ENCODE measurements at regions not wholly inside any gene's neighbourhood (a gene's known extent, or its start where the extent isn't known, plus 50 kb on each side); places are given as distances from the start of the nearest gene placed in this dataset.

DNA sequence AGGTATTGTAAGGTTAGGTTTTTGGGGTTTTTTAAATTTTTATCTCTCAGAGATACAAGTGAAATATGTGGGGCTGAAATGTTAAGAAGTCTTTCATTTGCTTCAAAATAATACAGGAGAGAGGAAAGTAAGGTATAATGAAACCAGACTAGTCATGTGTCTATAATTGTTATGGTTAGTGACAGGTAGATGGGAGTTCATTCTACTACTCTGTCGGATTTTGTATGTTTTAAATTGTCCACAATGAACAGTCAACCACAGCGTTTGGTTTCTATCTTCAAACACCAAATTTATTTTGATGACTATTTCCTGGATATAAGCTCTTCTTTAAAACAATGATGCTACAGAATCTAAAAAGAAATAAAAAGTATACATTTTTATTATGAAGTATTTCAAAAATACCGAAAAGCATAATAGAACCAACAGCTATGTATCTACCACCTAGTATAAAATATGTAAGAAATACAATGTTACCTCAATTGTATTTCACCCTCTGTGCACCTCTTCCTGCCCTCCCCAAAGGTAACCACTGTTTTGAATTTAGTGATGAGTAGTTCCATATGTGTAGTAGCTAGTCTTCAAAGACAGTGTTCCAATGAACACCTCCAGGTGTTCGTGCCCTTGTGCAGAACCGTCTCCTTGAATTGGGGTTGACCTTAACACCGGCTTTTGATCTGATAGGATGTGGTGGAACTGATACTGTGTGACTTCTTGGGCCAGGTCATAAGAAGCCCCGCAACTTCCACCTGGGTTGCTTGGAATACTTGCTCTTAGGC is 74.8 kb upstream of the CDK1 start:
- Histone ChIP-seq H4K20me1 (replicated peaks; ENCODE audit: control insufficient read depth, insufficient read depth, low read length) (no peaks in the 10 kb centered on the region), H3K36me3 (ENCODE audit: control insufficient read depth, insufficient read depth, low read length) (no peaks in the 10 kb centered on the region), H3K27me3 (ENCODE audit: control insufficient read depth in 2 of 2, insufficient read depth in 2 of 2, low read length in 2 of 2) (no peaks in the 10 kb centered on the region), H3K4me3 (no peak overlapping the region), H3K4me1 (replicated peaks in 1 of 2; ENCODE audit: control insufficient read depth in 2 of 2, insufficient read depth in 2 of 2, low read length in 2 of 2) (no peaks in the 10 kb centered on the region), H2AFZ (ENCODE audit: low read depth, low read length) (no peak overlapping the region), H3K27ac (ENCODE audit: extremely low read depth, low read depth, low read length) (no peak overlapping the region), H3K9ac (ENCODE audit: insufficient read depth in 1 of 2, low read depth in 2 of 2, low read length in 2 of 2) (no peak overlapping the region), H3K9me3 (replicated peaks; ENCODE audit: control insufficient read depth, insufficient read depth, low read depth, low read length) (no peaks in the 10 kb centered on the region), H3K9me1 (ENCODE audit: control insufficient read depth, insufficient read depth, low read length) (no peaks in the 10 kb centered on the region), H3K4me2 (ENCODE audit: insufficient read depth, low read length) (no peak overlapping the region), H3K79me2 (ENCODE audit: control insufficient read depth, insufficient read depth, low read length) (no peaks in the 10 kb centered on the region)
- ATAC-seq: no peak
- no TSS peak for BruUV-seq (replicated peaks)
- TF ChIP-seq BRF1 (IDR thresholded peaks at IDR 0.05; ENCODE audit: borderline replicate concordance, extremely low read depth, insufficient read length) (no peak), ZNF165 (CRISPR knock-in tag; IDR thresholded peaks at IDR 0.05; ENCODE audit: borderline replicate concordance) (no peak), LARP7 (IDR thresholded peaks at IDR 0.05) (no peak), ZFP30 (CRISPR knock-in tag; IDR thresholded peaks at IDR 0.05; ENCODE audit: borderline replicate concordance) (no peak), ZNF197 (CRISPR knock-in tag; IDR thresholded peaks at IDR 0.05; ENCODE audit: low read depth) (no peak), U2AF2 (optimal IDR thresholded peaks at IDR 0.05; ENCODE audit: low read depth, low read length) (no peak), ZBTB8A (IDR thresholded peaks at IDR 0.05; ENCODE audit: partially characterized antibody) (no peak), ZZZ3 (IDR thresholded peaks at IDR 0.05) (no peak), NCOA4 (IDR thresholded peaks at IDR 0.05; ENCODE audit: partially characterized antibody) (no peak)
- TF ChIP-seq, protein P1, sequence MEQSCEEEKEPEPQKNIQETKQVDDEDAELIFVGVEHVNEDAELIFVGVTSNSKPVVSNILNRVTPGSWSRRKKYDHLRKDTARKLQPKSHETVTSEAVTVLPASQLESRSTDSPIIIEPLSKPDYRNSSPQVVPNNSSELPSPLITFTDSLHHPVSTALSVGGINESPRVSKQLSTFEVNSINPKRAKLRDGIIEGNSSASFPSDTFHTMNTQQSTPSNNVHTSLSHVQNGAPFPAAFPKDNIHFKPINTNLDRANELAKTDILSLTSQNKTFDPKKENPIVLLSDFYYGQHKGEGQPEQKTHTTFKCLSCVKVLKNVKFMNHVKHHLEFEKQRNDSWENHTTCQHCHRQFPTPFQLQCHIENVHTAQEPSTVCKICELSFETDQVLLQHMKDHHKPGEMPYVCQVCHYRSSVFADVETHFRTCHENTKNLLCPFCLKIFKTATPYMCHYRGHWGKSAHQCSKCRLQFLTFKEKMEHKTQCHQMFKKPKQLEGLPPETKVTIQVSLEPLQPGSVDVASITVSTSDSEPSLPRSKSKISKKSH (CRISPR knock-in tag; IDR thresholded peaks at IDR 0.05): no peak
- TF ChIP-seq, protein P2, sequence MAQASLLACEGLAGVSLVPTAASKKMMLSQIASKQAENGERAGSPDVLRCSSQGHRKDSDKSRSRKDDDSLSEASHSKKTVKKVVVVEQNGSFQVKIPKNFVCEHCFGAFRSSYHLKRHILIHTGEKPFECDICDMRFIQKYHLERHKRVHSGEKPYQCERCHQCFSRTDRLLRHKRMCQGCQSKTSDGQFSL (CRISPR knock-in tag; IDR thresholded peaks at IDR 0.05): no peak
- TF ChIP-seq, protein P2 (tag; IDR thresholded peaks at IDR 0.05): no peak
- TF ChIP-seq, protein P3, sequence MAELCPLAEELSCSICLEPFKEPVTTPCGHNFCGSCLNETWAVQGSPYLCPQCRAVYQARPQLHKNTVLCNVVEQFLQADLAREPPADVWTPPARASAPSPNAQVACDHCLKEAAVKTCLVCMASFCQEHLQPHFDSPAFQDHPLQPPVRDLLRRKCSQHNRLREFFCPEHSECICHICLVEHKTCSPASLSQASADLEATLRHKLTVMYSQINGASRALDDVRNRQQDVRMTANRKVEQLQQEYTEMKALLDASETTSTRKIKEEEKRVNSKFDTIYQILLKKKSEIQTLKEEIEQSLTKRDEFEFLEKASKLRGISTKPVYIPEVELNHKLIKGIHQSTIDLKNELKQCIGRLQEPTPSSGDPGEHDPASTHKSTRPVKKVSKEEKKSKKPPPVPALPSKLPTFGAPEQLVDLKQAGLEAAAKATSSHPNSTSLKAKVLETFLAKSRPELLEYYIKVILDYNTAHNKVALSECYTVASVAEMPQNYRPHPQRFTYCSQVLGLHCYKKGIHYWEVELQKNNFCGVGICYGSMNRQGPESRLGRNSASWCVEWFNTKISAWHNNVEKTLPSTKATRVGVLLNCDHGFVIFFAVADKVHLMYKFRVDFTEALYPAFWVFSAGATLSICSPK (IDR thresholded peaks at IDR 0.05; ENCODE audit: borderline replicate concordance): no peak
- 0% methylated on average over 7 of the region's 7 CpGs for WGBS (ENCODE audit: insufficient coverage, low coverage, missing lambda C conversion rate)
- peak; percentile 42 for FAIRE-seq
- CTCF ChIA-PET (ENCODE audit: low intra/inter-chr PET ratio): no interaction called here
- intact Hi-C loops (cut with micrococcal nuclease): no loop called here
- in situ Hi-C loops (cut with MboI): no loop called here
- no peak for DNase-seq (ENCODE audit: extremely low read depth in 1 of 4, low spot score in 3 of 4)
- POLR2A ChIA-PET: interaction anchor here (0.9 kb wide), 1 partner anchor 70 kb away, joined by 3 read pairs; no protein-coding TSS in a partner anchor
